ENCODE measurements at regions not wholly inside any gene's neighbourhood (a gene's known extent, or its start where the extent isn't known, plus 50 kb on each side); places are given as distances from the start of the nearest gene placed in this dataset.

DNA sequence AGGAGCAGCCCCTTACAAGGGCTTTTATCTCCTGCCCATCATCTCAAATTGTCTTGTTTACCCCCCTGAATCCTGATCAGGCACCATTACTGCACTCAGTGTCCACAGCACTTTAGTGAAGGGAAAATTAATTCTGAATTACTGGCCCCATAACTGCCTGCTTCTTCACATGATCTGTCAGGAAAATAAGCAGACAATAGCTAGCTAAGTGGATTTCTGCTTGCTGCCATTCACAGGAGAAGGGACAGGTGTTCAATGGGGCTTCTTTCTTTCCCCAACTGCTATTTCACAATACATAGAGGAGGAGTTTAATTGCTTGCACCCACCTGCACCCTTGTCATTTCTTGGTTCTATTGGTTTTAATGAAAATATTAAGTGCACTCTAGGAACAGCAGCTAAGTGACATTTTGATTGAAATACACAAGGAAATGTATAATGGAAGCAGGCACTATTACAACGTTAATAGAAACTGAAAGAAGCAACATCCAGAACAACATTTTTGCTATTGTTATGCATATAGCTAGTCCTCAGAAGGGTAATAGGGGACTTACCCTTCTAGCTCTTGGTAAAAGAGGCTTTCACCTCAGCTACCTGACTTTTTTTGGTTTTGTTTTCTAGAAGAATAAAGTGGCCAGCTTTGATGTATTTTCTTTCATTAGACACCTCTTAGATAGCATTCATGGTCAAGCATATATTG lies 599.3 kb upstream of the TLE4 start:
- intact Hi-C loops (cut with micrococcal nuclease) (no loop called here), dilution Hi-C loops (cut with MboI; ENCODE audit: extremely low pct_ligation_motif_present, low sequenced_read_pairs) (no loop called here)
- BruUV-seq (replicated peaks): no TSS peak
- no peak overlapping the region for H3K9ac ChIP-seq (replicated peaks; ENCODE audit: extremely low read depth, insufficient read depth, low read length)
- no peak for FAIRE-seq
- ChIA-PET CTCF (interaction anchor here (1.5 kb wide), 1 partner anchor 12 kb away, joined by 7 read pairs; no protein-coding TSS in a partner anchor), POLR2A (no interaction called here)
- no peaks in the 10 kb centered on the region for H3K9me3 ChIP-seq (replicated peaks; ENCODE audit: control insufficient read depth, insufficient read depth, low read length)
- H3K79me2 ChIP-seq (ENCODE audit: control insufficient read depth, insufficient read depth, low read length): no peaks in the 10 kb centered on the region
- DNase-seq (ENCODE audit: low read depth, low spot score): no peak
- H4K20me1 ChIP-seq (replicated peaks; ENCODE audit: control insufficient read depth, extremely low read depth, insufficient read depth, low read length): no peaks in the 10 kb centered on the region
- H3K4me1 ChIP-seq (ENCODE audit: control insufficient read depth, extremely low read depth, insufficient read depth, low read length): no peaks in the 10 kb centered on the region
- no peak overlapping the region for H3K27ac ChIP-seq (ENCODE audit: insufficient read depth, low read depth, low read length)
- TF ChIP-seq POLR2A (IDR thresholded peaks at IDR 0.05; ENCODE audit: low read depth, low read length) (no peak), MYC (IDR thresholded peaks at IDR 0.05; ENCODE audit: low read depth, low read length) (no peak), FOS (IDR thresholded peaks at IDR 0.05; ENCODE audit: borderline replicate concordance, insufficient read depth, low read length) (no peak), POLR2AphosphoS5 (IDR thresholded peaks at IDR 0.05; ENCODE audit: insufficient read depth, low read depth, low read length) (no peak), GATA2 (IDR thresholded peaks at IDR 0.05; ENCODE audit: insufficient read depth, insufficient read length, low read depth, low read length) (no peak)
- TF ChIP-seq, protein P1, sequence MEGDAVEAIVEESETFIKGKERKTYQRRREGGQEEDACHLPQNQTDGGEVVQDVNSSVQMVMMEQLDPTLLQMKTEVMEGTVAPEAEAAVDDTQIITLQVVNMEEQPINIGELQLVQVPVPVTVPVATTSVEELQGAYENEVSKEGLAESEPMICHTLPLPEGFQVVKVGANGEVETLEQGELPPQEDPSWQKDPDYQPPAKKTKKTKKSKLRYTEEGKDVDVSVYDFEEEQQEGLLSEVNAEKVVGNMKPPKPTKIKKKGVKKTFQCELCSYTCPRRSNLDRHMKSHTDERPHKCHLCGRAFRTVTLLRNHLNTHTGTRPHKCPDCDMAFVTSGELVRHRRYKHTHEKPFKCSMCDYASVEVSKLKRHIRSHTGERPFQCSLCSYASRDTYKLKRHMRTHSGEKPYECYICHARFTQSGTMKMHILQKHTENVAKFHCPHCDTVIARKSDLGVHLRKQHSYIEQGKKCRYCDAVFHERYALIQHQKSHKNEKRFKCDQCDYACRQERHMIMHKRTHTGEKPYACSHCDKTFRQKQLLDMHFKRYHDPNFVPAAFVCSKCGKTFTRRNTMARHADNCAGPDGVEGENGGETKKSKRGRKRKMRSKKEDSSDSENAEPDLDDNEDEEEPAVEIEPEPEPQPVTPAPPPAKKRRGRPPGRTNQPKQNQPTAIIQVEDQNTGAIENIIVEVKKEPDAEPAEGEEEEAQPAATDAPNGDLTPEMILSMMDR (IDR thresholded peaks at IDR 0.05; ENCODE audit: extremely low read depth in 1 of 2, insufficient read depth in 1 of 2, low read depth in 1 of 2, low read length in 2 of 2): no peak
- TF ChIP-seq, protein P2, sequence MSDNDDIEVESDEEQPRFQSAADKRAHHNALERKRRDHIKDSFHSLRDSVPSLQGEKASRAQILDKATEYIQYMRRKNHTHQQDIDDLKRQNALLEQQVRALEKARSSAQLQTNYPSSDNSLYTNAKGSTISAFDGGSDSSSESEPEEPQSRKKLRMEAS (IDR thresholded peaks at IDR 0.05; ENCODE audit: insufficient read depth, insufficient read length): no peak
- H3K4me2 ChIP-seq (ENCODE audit: insufficient read depth, low read length): no peak overlapping the region
- no peak overlapping the region for H3K4me3 ChIP-seq (replicated peaks in 1 of 3; ENCODE audit: insufficient read depth in 1 of 3, low read depth in 1 of 3, low read length in 3 of 3)
- no peaks in the 10 kb centered on the region for H3K9me1 ChIP-seq (replicated peaks; ENCODE audit: control insufficient read depth, extremely low read depth, insufficient read depth, low read length)
- H3K27me3 ChIP-seq (ENCODE audit: control insufficient read depth in 2 of 2, insufficient read depth in 2 of 2, low read length in 2 of 2): no peaks in the 10 kb centered on the region
- no peak overlapping the region for H2AFZ ChIP-seq (ENCODE audit: low read depth, low read length)
- H3K36me3 ChIP-seq (ENCODE audit: control insufficient read depth in 2 of 2, extremely low read depth in 1 of 2, insufficient read depth in 2 of 2, low read length in 2 of 2): no peaks in the 10 kb centered on the region
